NB4 (cell line): ENCODE measurements at regions not wholly inside any gene's neighbourhood (a gene's known extent, or its start where the extent isn't known, plus 50 kb on each side); places are given as distances from the start of the nearest gene placed in this dataset.

Source experiments
- CTCF ChIP-seq: IDR thresholded peaks from one replicate; pipeline ENCODE4 v1.5.1; 2012; ENCODE audit warnings: low read depth, low read length
- MAX ChIP-seq: IDR thresholded peaks from 2 replicates; pipeline ENCODE4 v1.6.1; 2011; ENCODE audit warnings: low read depth, low read length
- POLR2A ChIP-seq: IDR thresholded peaks from 2 replicates; pipeline ENCODE4 v1.6.1; 2011; ENCODE audit warnings: mild to moderate bottlenecking; ENCODE audit not compliant: insufficient read length; ENCODE audit errors: extremely low read depth

GRCh38 chr17:33650304-33650703 is 357.2 kb upstream of the ASIC2 start:
- no peak for TF ChIP-seq CTCF
- TF ChIP-seq POLR2A = no peak
- TF ChIP-seq MAX = no peak
